Sigmoid colon (tissue), 6 donors: ENCODE measurements at regions not wholly inside any gene's neighbourhood (a gene's known extent, or its start where the extent isn't known, plus 50 kb on each side); places are given as distances from the start of the nearest gene placed in this dataset.

Source experiments
- DNase-seq: peaks from one replicate; pipeline ENCODE4 v3.0.0-alpha.2; 2019
- H3K27ac ChIP-seq, 4 donors: fragments of 200-600 bp; sonication (generic); one replicate each; pipeline ENCODE4 v1.5.1; 2016 to 2019; ENCODE audit warnings: mild to moderate bottlenecking in 1 of 4
- H3K27me3 ChIP-seq, 3 donors: fragments of 200-600 bp; sonication (generic); one replicate each; pipeline ENCODE4 v1.5.1; 2019; ENCODE audit warnings: mild to moderate bottlenecking in 1 of 3
- H3K36me3 ChIP-seq, 4 donors: fragments of 200-600 bp; sonication (generic); one replicate each; pipeline ENCODE4 v1.5.1; 2016 to 2019
- H3K4me1 ChIP-seq, 4 donors: fragments of 200-600 bp; sonication (generic); one replicate each; pipeline ENCODE4 v1.5.1; 2017 to 2019
- H3K4me3 ChIP-seq, 4 donors: fragments of 200-600 bp; sonication (generic); one replicate each; pipeline ENCODE4 v1.5.1; 2017 to 2019; ENCODE audit warnings: mild to moderate bottlenecking in 2 of 4, moderate library complexity in 1 of 4
- H3K9me3 ChIP-seq, 4 donors: fragments of 200-600 bp in 3 of 4; sonication (generic) in 3 of 4; one replicate each; pipeline versions ENCODE4 v1.5.1 to v1.6.1; 2013 to 2019
- EP300 ChIP-seq, 4 donors: sonication (generic); formaldehyde crosslinking; IDR thresholded peaks; one replicate each; pipeline ENCODE4 v1.6.1; 2017; ENCODE audit warnings: antibody characterized with exemption in 4 of 4
- POLR2A ChIP-seq, 2 donors: fragments of 450-650 bp; IDR thresholded peaks; one replicate each; pipeline ENCODE4 v1.6.1; 2016; ENCODE audit warnings: antibody characterized with exemption in 2 of 2, mild to moderate bottlenecking in 2 of 2, moderate library complexity in 2 of 2
- POLR2AphosphoS5 ChIP-seq, 4 donors: sonication (generic); formaldehyde crosslinking; IDR thresholded peaks; one replicate each; pipeline ENCODE4 v1.6.1; 2017; ENCODE audit warnings: antibody characterized with exemption in 4 of 4
- WGBS, 2 donors: extraction: QIAGEN DNeasy Blood & Tissue Kit; methylation state at CpG; one replicate each; pipeline ENCODE4 v1.1.7; 2013; 5-methylcytosine and 5-hydroxymethylcytosine counted together
- intact Hi-C: fragments of 100-400 bp; cut with DNase I; formaldehyde crosslinking; loops from one replicate; pipeline ENCODE4 v1.15.1; 2023
- TF ChIP-seq, protein P1 (sequence below), 4 experiments: fragments of 450-650 bp in 3 of 4; fragments of 200-600 bp in 1 of 4; IDR thresholded peaks; one replicate each; pipeline ENCODE4 v1.5.1; 2016 to 2019; ENCODE audit warnings: antibody characterized with exemption in 4 of 4, mild to moderate bottlenecking in 3 of 4, moderate library complexity in 2 of 4
- donor health status: healthy with polysubstance abuse.
- donor health status: healthy.

DNA sequence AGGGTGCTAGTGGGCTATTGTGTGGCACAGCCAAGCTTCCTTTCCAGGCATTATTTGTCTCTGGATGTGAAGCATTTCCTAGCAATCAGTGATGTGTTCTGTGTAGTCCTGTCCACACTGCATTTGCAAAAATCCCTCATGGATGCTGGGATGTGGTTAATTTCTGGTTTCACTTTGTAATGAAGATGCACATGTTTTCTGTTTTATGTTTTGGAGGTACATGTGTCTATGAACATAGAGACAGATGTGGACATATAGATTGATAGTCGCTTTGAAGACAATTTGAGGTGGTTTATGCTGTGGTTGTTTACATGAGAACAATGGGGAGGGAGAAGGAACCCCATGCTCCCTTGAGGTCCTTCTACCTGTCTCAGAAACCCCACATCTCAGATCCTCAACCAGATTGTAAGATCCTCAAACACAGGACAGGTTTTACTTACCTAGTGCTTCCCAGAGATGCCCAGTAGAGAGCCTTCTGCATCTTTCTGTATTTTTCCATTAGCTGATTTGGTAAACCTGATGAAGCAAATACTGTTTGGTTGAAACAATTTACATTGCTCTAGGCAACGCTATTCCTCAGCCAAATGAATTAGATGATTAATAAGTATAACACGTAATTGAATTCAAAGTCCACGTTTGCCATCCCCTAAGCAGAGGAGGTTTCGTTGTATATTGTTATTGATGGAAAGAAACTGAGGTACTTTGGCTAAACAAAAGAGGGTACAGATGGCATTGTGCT, 204.4 kb downstream of the SPP2 start:
- Histone ChIP-seq H3K4me3 (no peak overlapping the region), H3K36me3 (no peaks in the 10 kb centered on the region), H3K4me1 (peaks cover 0 to 15% (median 7%) of the 10 kb centered on the region in 4 donors), H3K27me3 (peaks cover 0 to 8% (median 0%) of the 10 kb centered on the region in 3 donors), H3K27ac (no peak overlapping the region), H3K9me3 (no peaks in the 10 kb centered on the region)
- WGBS, 2 donors, result 68 to 85% methylated on average over 5 of the region's 5 CpGs
- DNase-seq, result no peak
- TF ChIP-seq, protein P1, sequence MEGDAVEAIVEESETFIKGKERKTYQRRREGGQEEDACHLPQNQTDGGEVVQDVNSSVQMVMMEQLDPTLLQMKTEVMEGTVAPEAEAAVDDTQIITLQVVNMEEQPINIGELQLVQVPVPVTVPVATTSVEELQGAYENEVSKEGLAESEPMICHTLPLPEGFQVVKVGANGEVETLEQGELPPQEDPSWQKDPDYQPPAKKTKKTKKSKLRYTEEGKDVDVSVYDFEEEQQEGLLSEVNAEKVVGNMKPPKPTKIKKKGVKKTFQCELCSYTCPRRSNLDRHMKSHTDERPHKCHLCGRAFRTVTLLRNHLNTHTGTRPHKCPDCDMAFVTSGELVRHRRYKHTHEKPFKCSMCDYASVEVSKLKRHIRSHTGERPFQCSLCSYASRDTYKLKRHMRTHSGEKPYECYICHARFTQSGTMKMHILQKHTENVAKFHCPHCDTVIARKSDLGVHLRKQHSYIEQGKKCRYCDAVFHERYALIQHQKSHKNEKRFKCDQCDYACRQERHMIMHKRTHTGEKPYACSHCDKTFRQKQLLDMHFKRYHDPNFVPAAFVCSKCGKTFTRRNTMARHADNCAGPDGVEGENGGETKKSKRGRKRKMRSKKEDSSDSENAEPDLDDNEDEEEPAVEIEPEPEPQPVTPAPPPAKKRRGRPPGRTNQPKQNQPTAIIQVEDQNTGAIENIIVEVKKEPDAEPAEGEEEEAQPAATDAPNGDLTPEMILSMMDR (IDR thresholded peaks at IDR 0.05), result no peak
- TF ChIP-seq EP300 (IDR thresholded peaks at IDR 0.05), result no peak
- no peak for TF ChIP-seq POLR2A (IDR thresholded peaks at IDR 0.05)
- TF ChIP-seq POLR2AphosphoS5 (IDR thresholded peaks at IDR 0.05), result no peak
- intact Hi-C loops, result no loop called here

DNA sequence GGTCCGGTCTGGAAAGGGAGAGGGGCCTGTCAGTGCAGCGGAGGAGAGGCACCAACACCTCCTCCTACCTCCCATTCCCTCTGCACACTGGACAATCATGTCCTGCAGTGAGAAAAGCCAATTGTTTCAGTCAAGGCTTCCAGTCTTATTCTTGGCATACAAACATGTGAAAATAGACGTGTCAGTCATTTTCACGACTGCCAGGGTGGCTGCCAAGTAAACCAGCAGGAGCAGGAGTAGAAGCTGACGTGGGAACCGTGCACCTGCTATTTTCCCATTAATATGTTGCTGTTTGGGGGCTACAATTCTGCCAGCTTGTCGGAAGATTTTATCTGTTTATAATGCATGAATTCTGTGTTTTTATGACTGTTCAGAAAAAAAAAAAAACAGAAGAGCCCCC, 202.3 kb downstream of the SPP2 start:
- Histone ChIP-seq H3K36me3 (no peaks in the 10 kb centered on the region), H3K4me3 (no peak overlapping the region), H3K9me3 (no peaks in the 10 kb centered on the region), H3K4me1 (peaks cover 0 to 15% (median 7%) of the 10 kb centered on the region in 4 donors), H3K27me3 (peaks cover 0 to 8% (median 0%) of the 10 kb centered on the region in 3 donors), H3K27ac (no peak overlapping the region)
- intact Hi-C loops, result no loop called here
- DNase-seq, result no peak
- TF ChIP-seq POLR2A (IDR thresholded peaks at IDR 0.05) (no peak), EP300 (IDR thresholded peaks at IDR 0.05) (no peak), POLR2AphosphoS5 (IDR thresholded peaks at IDR 0.05) (no peak)
- TF ChIP-seq, protein P1 (IDR thresholded peaks at IDR 0.05), result no peak
- WGBS, 2 donors, result 64 to 77% methylated on average over 7 of the region's 7 CpGs

DNA sequence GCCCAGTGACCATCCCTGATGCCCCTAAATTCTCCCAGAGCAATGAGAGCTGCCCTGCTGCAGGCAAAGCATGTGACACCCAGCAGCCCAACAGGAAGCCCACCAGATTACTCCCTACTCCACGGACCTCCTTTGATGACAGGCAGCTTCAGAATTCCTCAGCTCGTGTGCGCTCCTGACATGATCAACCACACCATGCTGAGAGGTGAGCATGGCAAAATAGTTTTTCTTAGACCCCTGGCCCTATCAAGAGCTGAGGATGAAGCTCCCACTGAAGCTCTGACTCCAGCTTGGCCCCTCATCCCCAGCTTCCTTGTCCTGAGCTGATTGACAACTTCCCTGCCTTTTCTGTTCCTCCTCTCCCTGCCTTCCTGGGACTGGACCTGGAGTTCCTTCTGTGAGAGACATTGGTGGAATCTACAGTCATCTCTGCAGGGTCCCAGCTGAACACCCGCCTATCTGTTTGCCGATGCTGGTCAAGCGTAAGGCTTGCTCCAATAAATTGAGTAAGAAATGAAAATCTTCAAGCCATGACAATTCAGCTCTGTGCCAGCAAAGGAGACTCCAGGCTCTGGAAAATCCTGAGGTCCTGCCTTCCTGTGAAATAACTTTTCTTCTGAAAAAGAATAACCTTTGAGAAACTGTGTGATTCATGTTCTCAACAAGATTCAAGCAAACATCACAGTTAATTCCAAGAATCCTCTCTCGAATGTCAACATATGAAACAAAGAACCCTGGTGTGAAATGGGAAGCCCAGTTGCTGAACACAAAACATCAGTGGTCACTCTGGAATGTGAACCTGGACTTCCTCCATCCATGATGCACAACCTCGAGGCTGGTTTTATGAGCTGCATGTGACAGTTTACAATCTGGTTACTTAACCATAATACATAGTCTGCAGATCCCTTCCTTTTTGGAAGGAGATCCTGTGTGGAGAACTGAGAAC, 201.1 kb downstream of the SPP2 start:
- peak; percentile 77 for DNase-seq
- Histone ChIP-seq H3K27ac (peak overlapping the region in 3 of 4 donors; percentile 1 to 33 (median 31)), H3K4me3 (no peak overlapping the region), H3K36me3 (no peaks in the 10 kb centered on the region), H3K27me3 (no peaks in the 10 kb centered on the region), H3K4me1 (peaks cover 0 to 15% (median 7%) of the 10 kb centered on the region in 4 donors), H3K9me3 (no peaks in the 10 kb centered on the region)
- 73 to 77% methylated on average over 8 of the region's 8 CpGs for WGBS, 2 donors
- intact Hi-C loops, result no loop called here
- peak; percentile 34 to 76 (median 58) for TF ChIP-seq POLR2AphosphoS5 (IDR thresholded peaks at IDR 0.05)
- TF ChIP-seq, protein P1 (IDR thresholded peaks at IDR 0.05), result no peak
- no peak for TF ChIP-seq POLR2A (IDR thresholded peaks at IDR 0.05)
- TF ChIP-seq EP300 (IDR thresholded peaks at IDR 0.05), result peak in 2 of 4 donors; percentile 12 to 59

DNA sequence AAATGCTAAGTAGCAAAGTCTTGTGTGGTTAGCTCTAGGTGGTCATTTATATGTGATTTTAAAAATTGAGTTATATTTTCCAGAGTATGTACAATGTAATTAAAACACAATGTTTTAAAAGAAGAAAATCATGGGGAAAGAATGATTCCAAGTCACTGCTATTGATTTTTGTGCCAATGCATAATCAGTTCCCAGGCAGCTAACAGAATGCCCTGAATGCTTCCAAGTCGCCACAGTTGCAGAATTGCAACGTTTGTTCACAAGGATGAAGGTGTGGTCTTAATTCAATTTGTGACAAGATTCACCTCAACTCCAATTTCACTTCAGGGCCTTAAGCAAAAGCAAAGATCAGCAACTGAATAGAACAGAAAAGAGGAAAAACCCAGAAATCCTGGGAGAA, 200.4 kb downstream of the SPP2 start:
- no peak overlapping the region for H3K4me3 ChIP-seq
- peaks cover 0 to 15% (median 7%) of the 10 kb centered on the region in 4 donors for H3K4me1 ChIP-seq
- 62 to 73% methylated on average over 2 of the region's 2 CpGs for WGBS, 2 donors
- no peak overlapping the region for H3K27ac ChIP-seq
- no peak for DNase-seq
- TF ChIP-seq POLR2AphosphoS5 (IDR thresholded peaks at IDR 0.05), result no peak
- TF ChIP-seq, protein P1 (IDR thresholded peaks at IDR 0.05), result no peak
- no peak for TF ChIP-seq EP300 (IDR thresholded peaks at IDR 0.05)
- TF ChIP-seq POLR2A (IDR thresholded peaks at IDR 0.05), result no peak
- H3K36me3 ChIP-seq, result no peaks in the 10 kb centered on the region
- no peaks in the 10 kb centered on the region for H3K27me3 ChIP-seq
- H3K9me3 ChIP-seq, result no peaks in the 10 kb centered on the region
- intact Hi-C loops, result no loop called here
